OCI-LY3 (cell line): ENCODE measurements at regions not wholly inside any gene's neighbourhood (a gene's known extent, or its start where the extent isn't known, plus 50 kb on each side); places are given as distances from the start of the nearest gene placed in this dataset.

ENCODE experiments used
- EZH2phosphoT487 ChIP-seq: fragments of 200-600 bp; shearing (Covaris generic); IDR thresholded peaks from 2 replicates; pipeline ENCODE4 v1.6.1; 2018; ENCODE audit warnings: antibody characterized with exemption, mixed run types, low read depth
- TF ChIP-seq, protein P1 (sequence below): fragments of 200-600, 300-600 bp; sonication (generic); IDR thresholded peaks from 2 replicates; pipeline ENCODE4 v1.5.1; 2014; ENCODE audit warnings: antibody characterized with exemption, low read length, low read depth

DNA sequence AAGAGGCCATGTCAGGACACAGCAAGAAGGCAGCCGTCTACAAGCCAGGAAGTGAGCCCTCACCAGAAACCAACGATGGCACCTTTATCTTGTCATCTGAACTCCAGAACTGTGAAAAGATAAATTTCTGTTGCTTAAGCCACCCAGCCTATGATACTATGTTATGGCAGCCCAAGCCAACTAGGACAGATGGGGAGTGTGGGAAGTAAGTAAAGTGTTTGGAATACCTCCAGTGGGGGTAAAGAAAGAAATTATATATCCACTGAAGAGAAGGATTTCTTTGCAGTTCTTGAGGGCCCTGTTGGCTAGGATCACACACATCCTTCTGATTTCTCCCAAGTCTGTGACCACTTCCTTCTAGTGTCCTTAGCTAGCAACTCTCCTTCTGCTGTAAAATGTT lies 384.4 kb downstream of the TNS3 start:
- TF ChIP-seq, protein P1, sequence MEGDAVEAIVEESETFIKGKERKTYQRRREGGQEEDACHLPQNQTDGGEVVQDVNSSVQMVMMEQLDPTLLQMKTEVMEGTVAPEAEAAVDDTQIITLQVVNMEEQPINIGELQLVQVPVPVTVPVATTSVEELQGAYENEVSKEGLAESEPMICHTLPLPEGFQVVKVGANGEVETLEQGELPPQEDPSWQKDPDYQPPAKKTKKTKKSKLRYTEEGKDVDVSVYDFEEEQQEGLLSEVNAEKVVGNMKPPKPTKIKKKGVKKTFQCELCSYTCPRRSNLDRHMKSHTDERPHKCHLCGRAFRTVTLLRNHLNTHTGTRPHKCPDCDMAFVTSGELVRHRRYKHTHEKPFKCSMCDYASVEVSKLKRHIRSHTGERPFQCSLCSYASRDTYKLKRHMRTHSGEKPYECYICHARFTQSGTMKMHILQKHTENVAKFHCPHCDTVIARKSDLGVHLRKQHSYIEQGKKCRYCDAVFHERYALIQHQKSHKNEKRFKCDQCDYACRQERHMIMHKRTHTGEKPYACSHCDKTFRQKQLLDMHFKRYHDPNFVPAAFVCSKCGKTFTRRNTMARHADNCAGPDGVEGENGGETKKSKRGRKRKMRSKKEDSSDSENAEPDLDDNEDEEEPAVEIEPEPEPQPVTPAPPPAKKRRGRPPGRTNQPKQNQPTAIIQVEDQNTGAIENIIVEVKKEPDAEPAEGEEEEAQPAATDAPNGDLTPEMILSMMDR = no peak
- TF ChIP-seq EZH2phosphoT487 = no peak
